HCT116 (cell line): ENCODE measurements at regions not wholly inside any gene's neighbourhood (a gene's known extent, or its start where the extent isn't known, plus 50 kb on each side); places are given as distances from the start of the nearest gene placed in this dataset.

ENCODE experiments used
- ATAC-seq: fragments of 200-7000 bp; cut with Tn5 transposase; 2 replicates; pipeline ENCODE4 v1.9.1; 2020; ENCODE audit warnings: mild to moderate bottlenecking, moderate library complexity
- BruUV-seq: library from RNA; stranded (reverse); fragments of 400-500 nt; replicated peaks from 2 replicates; lab custom pipeline; 2021; lab: Mats Ljungman, UMichigan
- CTCF ChIA-PET: fragments of 300-600 bp; sonication (Branson Sonifier 250); formaldehyde crosslinking; loops from one replicate; lab custom pipeline; 2021; ENCODE audit warnings: antibody characterized with exemption; lab: Charles Lee
- POLR2A ChIA-PET: fragments of 300-600, 350-600 bp; sonication (Branson Sonifier 250); formaldehyde crosslinking; loops from one replicate; lab custom pipeline; 2021; ENCODE audit warnings: antibody characterized with exemption; lab: Charles Lee
- RAD21 ChIA-PET, 2 experiments: fragments of 300-600 bp; sonication (Branson Sonifier 250); formaldehyde crosslinking; loops; one replicate each; lab custom pipeline; 2023; ENCODE audit warnings: low total read pairs in 2 of 2; ENCODE audit not compliant: uncharacterized antibody in 2 of 2, unreplicated experiment in 2 of 2, low non-redundant PET in 1 of 2; lab: Charles Lee
- DNase-seq: peaks from one replicate; pipeline ENCODE4 v3.0.0-alpha.2; 2010; ENCODE audit warnings: low read depth, low spot score
- H2AFZ ChIP-seq: fragments of 200-600 bp; shearing (Covaris generic), sonication (generic); 2 replicates; pipeline ENCODE4 v1.6.1; 2017; ENCODE audit warnings: low read depth, mixed run types, mixed read lengths, antibody characterized with exemption, low read length; ENCODE audit not compliant: poor library complexity, severe bottlenecking
- H3K27ac ChIP-seq: 2 replicates; pipeline ENCODE4 v1.5.1; 2012; ENCODE audit warnings: low read depth, low read length
- H3K27me3 ChIP-seq: fragments of 200-600 bp; sonication (generic); 2 replicates; pipeline ENCODE4 v1.6.1; 2016; ENCODE audit warnings: mixed run types, low read length, mixed read lengths; ENCODE audit not compliant: insufficient read depth
- H3K36me3 ChIP-seq, 2 experiments: fragments of 200-500 bp in 1 of 2; fragments of 200-600 bp in 1 of 2; sonication (Bioruptor generic) in 1 of 2; sonication (generic) in 1 of 2; 2 replicates each; pipeline versions ENCODE4 v1.5.1 to v1.6.1; 2014 to 2016; ENCODE audit warnings: low read length in 2 of 2, inconsistent platforms in 1 of 2, mixed read lengths in 1 of 2, mixed run types in 1 of 2; ENCODE audit not compliant: insufficient read depth in 2 of 2, control insufficient read depth in 1 of 2
- H3K4me1 ChIP-seq, 2 experiments: fragments of 200-600 bp in 1 of 2; sonication (generic) in 1 of 2; 2 replicates each; pipeline versions ENCODE4 v1.5.1 to v1.6.1; 2012 to 2017; ENCODE audit warnings: low read length in 2 of 2, inconsistent platforms in 1 of 2, mild to moderate bottlenecking in 1 of 2, mixed read lengths in 1 of 2, mixed run types in 1 of 2, moderate library complexity in 1 of 2; ENCODE audit not compliant: insufficient read depth in 2 of 2, control insufficient read depth in 1 of 2
- H3K4me2 ChIP-seq: fragments of 200-600 bp; sonication (generic); 2 replicates; pipeline ENCODE4 v1.6.1; 2017; ENCODE audit warnings: mixed run types, low read length, mixed read lengths
- H3K4me3 ChIP-seq, 2 experiments: fragments of 200-600 bp in 1 of 2; sonication (generic) in 1 of 2; replicated peaks in 1 of 2; 2 replicates each; pipeline ENCODE4 v1.5.1; 2011 to 2016; ENCODE audit warnings: low read length in 2 of 2, control low read depth in 1 of 2, low read depth in 1 of 2, mild to moderate bottlenecking in 1 of 2, mixed read lengths in 1 of 2, mixed run types in 1 of 2
- H3K79me2 ChIP-seq: fragments of 200-600 bp; sonication (generic); 2 replicates; pipeline ENCODE4 v1.6.1; 2017; ENCODE audit warnings: mild to moderate bottlenecking, mixed run types, low read length, moderate library complexity, mixed read lengths; ENCODE audit not compliant: insufficient read depth
- H3K9ac ChIP-seq: fragments of 200-600 bp; sonication (generic); 2 replicates; pipeline ENCODE4 v1.6.1; 2016; ENCODE audit warnings: low read length, mixed read lengths
- H3K9me2 ChIP-seq: fragments of 200-600 bp; sonication (generic), shearing (Covaris generic); 2 replicates; pipeline ENCODE4 v1.6.1; 2017; ENCODE audit warnings: mixed run types, mild to moderate bottlenecking, moderate library complexity; ENCODE audit not compliant: insufficient read depth
- H3K9me3 ChIP-seq, 2 experiments: fragments of 200-500 bp in 1 of 2; fragments of 200-600 bp in 1 of 2; sonication (Bioruptor generic) in 1 of 2; sonication (generic) in 1 of 2; 2 replicates each; pipeline ENCODE4 v1.6.1; 2014 to 2017; ENCODE audit warnings: low read length in 2 of 2, mixed read lengths in 2 of 2, inconsistent platforms in 1 of 2, low read depth in 1 of 2, mild to moderate bottlenecking in 1 of 2, mixed run types in 1 of 2, moderate library complexity in 1 of 2; ENCODE audit not compliant: control insufficient read depth in 1 of 2, insufficient read depth in 1 of 2
- H4K20me1 ChIP-seq: fragments of 200-600 bp; sonication (generic), shearing (Covaris generic); 2 replicates; pipeline ENCODE4 v1.6.1; 2017; ENCODE audit warnings: mixed run types, mild to moderate bottlenecking, moderate library complexity; ENCODE audit not compliant: insufficient read depth
- CBX3 ChIP-seq: IDR thresholded peaks from 2 replicates; pipeline ENCODE4 v1.6.1; 2012; ENCODE audit warnings: low read depth
- CTCF ChIP-seq, 3 experiments: fragments of 200-600 bp in 1 of 3; sonication (generic) in 1 of 3; IDR thresholded peaks in 2 of 3; conservative IDR thresholded peaks in 1 of 3; 2 replicates each; pipeline ENCODE4 v1.5.1; 2012 to 2017; ENCODE audit warnings: low read depth in 2 of 3, low read length in 2 of 3, antibody characterized with exemption in 1 of 3, borderline replicate concordance in 1 of 3, control low read depth in 1 of 3, mild to moderate bottlenecking in 1 of 3, mixed read lengths in 1 of 3, mixed run types in 1 of 3, moderate library complexity in 1 of 3; ENCODE audit not compliant: insufficient read depth in 1 of 3
- EGR1 ChIP-seq: IDR thresholded peaks from 2 replicates; pipeline ENCODE4 v1.6.1; 2012; ENCODE audit warnings: low read depth
- ELF1 ChIP-seq: IDR thresholded peaks from 2 replicates; pipeline ENCODE4 v1.6.1; 2012; ENCODE audit warnings: low read depth, borderline replicate concordance
- EZH2 ChIP-seq: fragments of 200-600 bp; sonication (generic); IDR thresholded peaks from 2 replicates; pipeline ENCODE4 v1.6.1; 2017; ENCODE audit warnings: antibody characterized with exemption, mixed run types
- EZH2phosphoT487 ChIP-seq: fragments of 200-600 bp; IDR thresholded peaks from 2 replicates; pipeline ENCODE4 v1.6.1; 2018; ENCODE audit warnings: antibody characterized with exemption, borderline replicate concordance
- FOSL1 ChIP-seq: IDR thresholded peaks from 2 replicates; pipeline ENCODE4 v1.6.1; 2012; ENCODE audit warnings: low read depth
- JUND ChIP-seq: IDR thresholded peaks from 2 replicates; pipeline ENCODE4 v1.6.1; 2012
- MAX ChIP-seq: IDR thresholded peaks from 2 replicates; pipeline ENCODE4 v1.6.1; 2012
- POLR2A ChIP-seq: IDR thresholded peaks from 2 replicates; pipeline ENCODE4 v1.7.0; 2011; ENCODE audit warnings: borderline replicate concordance; ENCODE audit not compliant: insufficient read depth, insufficient read length; ENCODE audit errors: extremely low read depth
- POLR2AphosphoS5 ChIP-seq: IDR thresholded peaks from 2 replicates; pipeline ENCODE4 v1.6.1; 2011; ENCODE audit warnings: mild to moderate bottlenecking, low read depth, low read length, moderate library complexity
- SIN3A ChIP-seq: IDR thresholded peaks from 2 replicates; pipeline ENCODE4 v1.6.1; 2012; ENCODE audit warnings: low read depth
- SP1 ChIP-seq: IDR thresholded peaks from 2 replicates; pipeline ENCODE4 v1.6.1; 2012; ENCODE audit warnings: low read depth
- SRF ChIP-seq: IDR thresholded peaks from 2 replicates; pipeline ENCODE4 v1.6.1; 2012; ENCODE audit warnings: low read depth
- YY1 ChIP-seq: IDR thresholded peaks from 2 replicates; pipeline ENCODE4 v1.6.1; 2011; ENCODE audit warnings: low read length, low read depth, moderate library complexity, mild to moderate bottlenecking; ENCODE audit not compliant: insufficient replicate concordance; ENCODE audit errors: extremely low read depth
- ZBTB33 ChIP-seq: IDR thresholded peaks from 2 replicates; pipeline ENCODE4 v1.6.1; 2011; ENCODE audit warnings: mild to moderate bottlenecking, low read length, moderate library complexity; ENCODE audit not compliant: insufficient replicate concordance; ENCODE audit errors: extremely low read depth
- ZFX ChIP-seq: fragments of 450-650 bp; IDR thresholded peaks from 2 replicates; pipeline ENCODE4 v1.6.1; 2017
- ZNF274 ChIP-seq: fragments of 200-500 bp; sonication (Bioruptor generic); IDR thresholded peaks from 2 replicates; pipeline ENCODE4 v1.6.1; 2014; ENCODE audit warnings: mild to moderate bottlenecking, low read depth, low read length, inconsistent platforms
- intact Hi-C: fragments of 100-400 bp; cut with micrococcal nuclease; formaldehyde crosslinking; loops from 2 replicates; pipeline ENCODE4 v1.10.0; 2022

- no peak overlapping the region for H2AFZ ChIP-seq
- TF ChIP-seq ELF1 (no peak), ZNF274 (no peak), CBX3 (no peak), ZFX (no peak), POLR2AphosphoS5 (no peak), MAX (no peak), EGR1 (no peak), CTCF (IDR thresholded peaks at IDR 0.05 in 2 of 3, conservative IDR thresholded peaks at IDR 0.05 in 1 of 3; ENCODE audit: borderline replicate concordance in 1 of 3, insufficient read depth in 1 of 3, low read depth in 2 of 3, low read length in 2 of 3) (no peak), YY1 (no peak), FOSL1 (no peak), JUND (no peak), SP1 (no peak), SIN3A (no peak), EZH2phosphoT487 (no peak), POLR2A (no peak), ZBTB33 (no peak), EZH2 (no peak), SRF (no peak)
- RAD21 ChIA-PET = no interaction called here
- H3K4me2 ChIP-seq = no peak overlapping the region
- peaks cover 3 to 6% of the 10 kb centered on the region in 2 experiments; a peak in 2 of 4 replicates for H3K9me3 ChIP-seq
- no peaks in the 10 kb centered on the region for H4K20me1 ChIP-seq
- CTCF ChIA-PET = no interaction called here
- no peak overlapping the region for H3K9ac ChIP-seq
- no peak overlapping the region for H3K4me3 ChIP-seq
- no peaks in the 10 kb centered on the region for H3K4me1 ChIP-seq
- H3K27ac ChIP-seq = no peak overlapping the region
- H3K27me3 ChIP-seq = no peaks in the 10 kb centered on the region
- H3K79me2 ChIP-seq = no peaks in the 10 kb centered on the region
- POLR2A ChIA-PET = no interaction called here
- H3K36me3 ChIP-seq = no peaks in the 10 kb centered on the region
- DNase-seq (no peak), ATAC-seq (no peak)
- BruUV-seq = no TSS peak
- no peaks in the 10 kb centered on the region for H3K9me2 ChIP-seq
- intact Hi-C loops = no loop called here
Observed at GRCh38 chr2:122491011-122491410, 735.6 kb downstream of the TSN start.
